NCI-H1092 (cell line): ENCODE measurements at regions not wholly inside any gene's neighbourhood (a gene's known extent, or its start where the extent isn't known, plus 50 kb on each side); places are given as distances from the start of the nearest gene placed in this dataset.
"Not testable (repeated sequence)": the region's sequence is repeated elsewhere in the genome, so short reads cannot be mapped to it uniquely, and the experiment has no call there.

Source experiments
- DNase-seq: peaks from one replicate; lab custom pipeline; 2025; lab: John Stamatoyannopoulos, UW

- DNase-seq, result no peak
These were observed 55.2 kb upstream of the SLIT2 start for GRCh38 chr4:20196476-20196875.

- DNase-seq, result no peak
These were observed 56.4 kb upstream of the SLIT2 start for GRCh38 chr4:20195071-20195885.

DNA sequence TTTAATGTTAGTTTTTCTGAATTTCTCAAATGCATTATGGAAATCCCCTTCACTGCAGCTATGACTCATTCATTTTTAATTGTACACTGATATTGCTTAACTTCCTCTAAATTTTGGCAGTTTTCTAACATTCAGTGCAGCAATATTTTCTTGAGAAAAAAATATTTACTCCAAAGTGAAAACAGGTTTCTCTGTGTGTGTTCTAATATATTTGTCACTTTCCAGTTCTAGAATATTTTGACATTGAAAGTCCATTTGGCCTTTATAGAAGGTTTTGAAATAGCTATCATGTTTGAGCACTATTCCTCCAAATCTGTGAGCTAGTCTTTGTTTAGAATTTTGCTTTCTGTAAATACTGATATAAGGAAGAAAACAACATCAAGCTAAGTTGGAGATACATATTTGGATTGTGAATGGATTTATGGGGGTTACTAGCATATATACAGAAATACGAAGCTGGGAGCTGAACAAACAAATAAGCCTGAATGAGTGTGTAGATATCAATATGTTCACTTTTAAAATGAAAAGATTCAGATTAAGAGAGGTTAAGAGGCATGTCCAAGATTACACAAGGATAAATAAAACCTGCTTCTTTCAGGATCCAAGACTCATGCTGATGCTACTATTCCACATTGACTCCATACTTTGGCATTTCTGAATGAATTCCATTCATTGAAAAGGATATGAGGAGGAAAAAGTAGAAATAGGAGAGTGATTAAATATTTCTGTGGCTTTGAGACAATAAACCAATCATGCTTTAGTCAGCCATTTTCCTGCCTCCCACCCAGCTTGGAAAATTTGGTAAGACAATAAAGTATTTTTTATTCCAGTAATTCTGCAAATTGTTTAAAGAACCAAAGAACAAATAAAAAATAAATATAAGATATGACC, 57.3 kb upstream of the SLIT2 start:
- DNase-seq, result no peak

DNA sequence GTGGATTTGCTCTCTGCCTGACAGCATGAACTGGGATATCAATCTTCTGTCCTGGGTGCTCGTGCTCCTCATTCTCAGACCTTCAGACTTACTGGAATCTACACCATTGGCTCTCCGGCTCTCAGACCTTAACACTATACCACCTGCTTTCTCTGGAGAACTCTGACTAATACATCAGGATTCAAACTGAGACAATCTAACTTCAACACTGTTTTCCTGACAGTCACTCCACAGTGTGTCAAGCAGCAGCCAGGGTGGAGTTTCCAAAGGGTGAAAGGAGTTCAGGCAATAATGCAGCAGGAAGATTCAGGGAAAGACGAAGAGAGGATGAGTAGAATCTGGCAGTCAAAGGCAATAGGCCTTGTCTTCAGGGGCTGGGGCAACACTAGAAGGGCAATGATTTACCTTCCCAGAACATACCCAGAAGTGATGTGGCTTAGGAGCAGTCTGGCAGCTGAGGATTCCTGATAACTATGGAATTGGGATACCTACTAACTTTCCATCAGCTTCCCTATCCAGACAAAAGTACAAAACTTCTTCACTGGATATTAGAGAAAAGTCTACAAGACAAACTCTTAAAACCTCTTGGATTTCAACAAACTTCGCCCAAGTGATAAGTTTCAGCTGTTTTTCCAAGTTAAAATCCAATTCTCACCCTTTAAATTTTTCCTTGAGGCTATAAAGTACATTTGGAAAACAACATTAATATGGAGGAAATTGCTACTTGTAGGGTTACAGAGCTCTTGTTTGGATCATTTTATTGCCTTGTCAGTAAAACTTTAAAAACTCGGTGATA, 58.4 kb upstream of the SLIT2 start:
- DNase-seq, result no peak

GRCh38 chr4:20192736-20193135, 59.0 kb upstream of the SLIT2 start:
- DNase-seq, result no peak

GRCh38 chr4:20185103-20185502, 66.6 kb upstream of the SLIT2 start:
- no peak for DNase-seq

DNA sequence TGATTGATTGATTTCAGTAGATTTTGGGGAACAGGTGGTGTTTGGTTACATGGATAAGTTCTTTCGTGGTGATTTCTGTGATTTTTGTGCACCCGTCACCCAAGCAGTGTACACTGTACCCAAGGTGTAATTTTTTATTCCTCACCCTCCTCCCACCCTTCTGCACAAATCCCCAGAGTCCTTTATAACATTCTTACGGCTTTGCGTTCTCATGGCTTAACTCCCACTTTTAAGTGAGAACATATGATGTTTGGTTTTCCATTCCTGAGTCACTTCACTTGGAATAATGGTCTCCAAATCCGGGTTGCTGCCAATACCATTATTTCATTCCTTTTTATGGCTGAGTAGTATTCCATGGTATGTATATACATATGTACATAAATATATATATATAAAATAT, 68.6 kb upstream of the SLIT2 start:
- not testable (repeated sequence) for DNase-seq

GRCh38 chr4:20181926-20182325, 69.8 kb upstream of the SLIT2 start:
- DNase-seq, result no peak

GRCh38 chr4:20180509-20180908, 71.2 kb upstream of the SLIT2 start:
- DNase-seq, result no peak

DNA sequence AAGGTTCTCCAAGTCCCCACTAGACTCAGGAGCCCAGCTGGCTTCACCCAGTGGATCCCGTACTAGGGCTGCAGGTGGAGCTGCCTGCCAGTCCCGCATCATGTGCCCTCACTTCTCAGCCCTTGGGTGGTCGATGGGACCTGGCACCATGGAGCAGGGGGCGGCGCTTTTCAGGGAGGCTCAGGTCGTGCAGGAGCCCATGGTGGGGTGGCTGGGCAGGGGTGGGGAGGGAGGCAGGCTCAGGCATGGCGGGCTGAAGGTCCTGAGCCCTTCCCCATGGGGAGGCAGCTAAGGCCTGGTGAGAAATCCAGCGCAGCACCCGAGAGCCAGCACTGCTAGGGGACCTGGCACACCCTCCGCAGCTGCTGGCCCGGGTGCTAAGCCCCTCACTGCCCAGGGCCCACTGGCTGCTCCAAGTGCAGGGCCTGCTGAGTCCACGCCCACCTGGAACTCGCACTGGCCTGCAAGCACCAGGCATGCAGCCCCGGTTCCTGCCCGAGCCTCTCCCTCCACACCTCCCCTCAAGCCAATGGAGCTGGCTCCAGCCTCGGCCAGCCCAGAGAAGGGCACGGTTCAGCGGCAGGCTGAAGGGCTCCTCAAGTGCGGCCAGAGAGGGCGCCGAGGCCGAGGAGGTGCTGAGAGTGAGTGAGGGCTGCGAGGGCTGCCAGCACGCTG, 72.7 kb upstream of the SLIT2 start:
- DNase-seq, result no peak

- no peak for DNase-seq
These were observed 74.8 kb upstream of the SLIT2 start for GRCh38 chr4:20176881-20177280.

DNA sequence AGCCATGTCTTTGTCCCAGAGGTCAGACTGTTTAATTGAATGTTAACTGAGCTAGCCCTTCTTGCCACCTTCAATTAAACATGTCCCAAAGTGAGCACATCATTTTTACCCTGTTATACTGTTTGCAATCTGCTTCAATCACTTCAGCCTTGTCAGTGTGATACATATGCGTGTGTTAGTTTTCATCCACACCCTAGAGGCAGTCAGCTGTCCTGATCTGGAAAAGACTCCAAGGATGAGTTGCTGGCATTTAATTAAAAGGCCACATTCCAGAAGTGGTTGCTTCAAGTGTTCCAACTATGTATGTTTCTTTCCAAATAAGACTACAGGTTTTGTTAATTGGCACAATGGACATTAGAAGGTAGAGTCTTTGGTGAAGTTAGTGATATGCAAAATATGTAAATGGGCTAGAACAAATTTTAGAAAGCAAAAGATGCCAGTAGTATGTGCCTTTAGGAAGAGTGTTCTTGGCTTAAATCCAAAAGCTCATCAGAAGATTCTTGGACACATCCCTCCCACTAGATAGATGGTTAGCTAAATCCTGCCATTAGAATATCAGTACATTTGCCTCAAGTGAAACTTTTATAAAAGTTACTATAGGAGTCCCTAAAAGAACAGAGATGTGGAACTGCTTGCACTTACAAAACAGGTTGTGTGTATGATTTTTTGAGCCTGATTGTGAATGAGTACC, 79.5 kb upstream of the SLIT2 start:
- DNase-seq, result no peak

GRCh38 chr4:20166544-20166943, 85.2 kb upstream of the SLIT2 start:
- no peak for DNase-seq

DNA sequence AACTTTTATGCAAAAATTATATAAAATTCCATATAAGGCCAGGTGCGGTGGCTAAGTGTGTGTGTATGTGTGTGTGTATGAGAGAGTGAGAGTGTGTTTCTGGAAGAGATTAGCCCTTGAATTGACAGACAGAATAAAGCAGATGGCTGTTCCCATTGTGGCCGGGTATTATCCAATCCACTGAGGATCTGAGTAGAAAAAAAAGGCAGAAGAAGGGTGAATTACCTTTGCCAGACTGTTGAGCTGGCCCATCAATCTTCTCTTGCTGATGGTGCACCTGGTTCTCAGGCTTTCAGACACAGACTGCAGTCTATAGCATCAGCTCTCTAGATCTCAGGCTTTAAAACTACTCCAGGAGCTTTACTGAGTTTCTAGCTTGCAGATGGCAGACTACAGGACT, 92.2 kb upstream of the SLIT2 start:
- no peak for DNase-seq

GRCh38 chr4:20158195-20158594, 93.5 kb upstream of the SLIT2 start:
- DNase-seq, result no peak

GRCh38 chr4:20151436-20151835, 100.3 kb upstream of the SLIT2 start:
- DNase-seq, result no peak

GRCh38 chr4:20149143-20149542, 102.6 kb upstream of the SLIT2 start:
- not testable (repeated sequence) for DNase-seq

DNA sequence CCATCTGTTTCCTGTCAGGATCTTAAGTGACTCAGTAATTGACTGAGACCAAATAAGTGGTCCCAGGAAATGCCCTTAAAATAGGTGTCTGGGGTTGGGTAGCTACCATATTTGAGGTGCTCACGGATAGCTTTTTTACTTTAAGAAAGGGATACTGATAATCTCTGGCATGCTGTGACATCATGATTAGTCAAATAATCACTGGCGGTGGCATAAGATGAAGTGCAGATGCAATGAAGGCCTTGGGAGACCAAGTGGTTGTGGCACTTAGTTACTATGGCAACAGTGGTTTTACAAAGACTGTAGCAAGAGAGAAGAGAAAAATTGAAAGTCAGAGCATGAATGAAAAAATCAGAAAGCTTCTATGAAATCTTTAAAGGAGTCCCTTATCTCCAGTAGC, 114.5 kb upstream of the SLIT2 start:
- DNase-seq, result no peak

DNA sequence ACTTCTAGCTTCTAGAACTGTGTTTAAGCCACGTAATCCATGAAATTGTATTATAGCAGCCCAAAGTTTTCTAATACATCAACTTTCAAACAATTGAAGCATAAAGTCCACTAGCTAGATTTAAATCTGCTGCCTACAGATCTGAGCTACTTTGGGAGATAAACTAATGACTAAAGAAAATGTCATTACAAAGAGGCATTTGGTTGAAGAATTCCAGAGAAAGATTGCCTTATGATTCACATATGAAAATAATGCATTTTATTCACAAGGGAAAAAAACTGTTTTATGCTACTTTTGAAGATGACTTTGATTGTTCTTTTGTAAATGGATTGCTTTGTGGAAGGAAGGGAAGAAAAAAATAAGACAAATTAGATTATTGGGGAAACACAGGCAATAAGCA, 124.1 kb upstream of the SLIT2 start:
- no peak for DNase-seq

DNA sequence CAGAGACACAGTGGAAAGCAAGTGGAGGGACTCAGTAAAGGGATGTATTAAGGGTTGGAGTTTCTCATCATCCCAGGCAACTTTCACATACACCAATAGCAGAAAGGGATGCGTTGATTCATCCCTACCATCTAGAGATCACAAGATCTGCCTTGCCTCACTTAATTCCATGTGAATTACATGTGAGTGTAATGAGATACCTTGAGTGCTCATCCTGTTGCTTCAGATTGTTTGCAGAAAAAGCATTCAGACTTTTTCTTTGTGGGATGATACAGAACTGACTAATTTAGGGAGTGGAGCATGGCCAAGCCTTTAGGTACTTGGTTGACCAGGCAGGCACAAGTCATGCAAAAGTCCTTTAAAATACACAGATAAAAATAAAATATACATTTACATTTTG, 124.8 kb upstream of the SLIT2 start:
- DNase-seq, result no peak

GRCh38 chr4:20124317-20125026, 127.2 kb upstream of the SLIT2 start:
- no peak for DNase-seq
